ENCODE measurements at regions not wholly inside any gene's neighbourhood (a gene's known extent, or its start where the extent isn't known, plus 50 kb on each side); places are given as distances from the start of the nearest gene placed in this dataset.

- DNase-seq = no peak
- Mint-ChIP-seq H3K27ac (no peak overlapping the region), H3K4me1 (no peaks in the 10 kb centered on the region), H3K4me3 (no peak overlapping the region), H3K9me3 (no peaks in the 10 kb centered on the region), H3K36me3 (ENCODE audit: low read depth) (no peaks in the 10 kb centered on the region), H3K27me3 (no peaks in the 10 kb centered on the region)
- intact Hi-C loops (cut with micrococcal nuclease) = no loop called here
Measured at GRCh38 chr2:155770516-155770915, 562.0 kb downstream of the NR4A2 start.

DNA sequence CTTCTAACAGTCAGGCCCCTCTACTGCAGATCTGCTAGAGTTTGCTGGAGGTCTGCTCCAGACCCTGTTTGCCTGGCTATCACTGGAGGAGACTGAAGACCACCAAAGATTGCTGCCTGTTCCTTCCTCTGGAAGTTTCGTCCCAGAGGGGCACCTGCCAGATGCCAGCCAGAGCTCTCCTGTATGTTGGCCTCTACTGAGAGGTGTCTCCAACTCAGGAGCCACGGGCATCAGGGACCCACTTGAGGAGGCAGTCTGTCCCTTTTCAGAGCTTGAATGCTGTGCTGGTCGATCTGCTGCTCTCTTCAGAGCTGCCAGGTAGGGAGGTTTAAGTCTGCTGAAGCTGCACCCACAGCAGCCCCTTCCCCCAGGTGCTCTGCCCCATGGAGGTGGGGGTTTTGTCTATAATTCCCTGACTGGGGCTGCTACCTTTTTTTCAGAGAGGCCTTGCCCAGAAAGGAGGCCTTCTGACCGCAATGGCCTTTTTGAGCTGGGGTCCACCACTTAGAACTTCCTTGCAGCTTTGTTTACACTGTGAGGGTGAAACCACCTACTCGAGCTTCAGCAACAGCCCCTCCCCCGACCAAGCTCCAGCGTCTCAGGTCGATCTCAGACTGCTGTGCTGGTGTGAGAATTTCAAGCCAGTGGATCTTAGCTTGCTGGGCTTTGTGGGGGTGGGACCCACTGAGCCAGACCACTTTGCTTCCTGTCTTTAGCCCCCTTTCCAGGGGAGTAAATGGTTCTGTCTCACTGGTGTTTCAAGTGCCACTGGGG is 566.0 kb downstream of the NR4A2 start:
- no peaks in the 10 kb centered on the region for H3K36me3 Mint-ChIP-seq (ENCODE audit: low read depth)
- H3K4me3 Mint-ChIP-seq = no peak overlapping the region
- no peaks in the 10 kb centered on the region for H3K9me3 Mint-ChIP-seq
- no peaks in the 10 kb centered on the region for H3K4me1 Mint-ChIP-seq
- intact Hi-C loops (cut with micrococcal nuclease) = no loop called here
- H3K27ac Mint-ChIP-seq = no peak overlapping the region
- DNase-seq = no peak
- H3K27me3 Mint-ChIP-seq = no peaks in the 10 kb centered on the region

- Mint-ChIP-seq H3K27me3 (no peaks in the 10 kb centered on the region), H3K4me1 (no peaks in the 10 kb centered on the region), H3K4me3 (no peak overlapping the region), H3K36me3 (ENCODE audit: low read depth) (no peaks in the 10 kb centered on the region), H3K27ac (no peak overlapping the region), H3K9me3 (no peaks in the 10 kb centered on the region)
- DNase-seq = no peak
- intact Hi-C loops (cut with micrococcal nuclease) = no loop called here
Measured at GRCh38 chr2:155755481-155755880, 577.0 kb downstream of the NR4A2 start.

DNA sequence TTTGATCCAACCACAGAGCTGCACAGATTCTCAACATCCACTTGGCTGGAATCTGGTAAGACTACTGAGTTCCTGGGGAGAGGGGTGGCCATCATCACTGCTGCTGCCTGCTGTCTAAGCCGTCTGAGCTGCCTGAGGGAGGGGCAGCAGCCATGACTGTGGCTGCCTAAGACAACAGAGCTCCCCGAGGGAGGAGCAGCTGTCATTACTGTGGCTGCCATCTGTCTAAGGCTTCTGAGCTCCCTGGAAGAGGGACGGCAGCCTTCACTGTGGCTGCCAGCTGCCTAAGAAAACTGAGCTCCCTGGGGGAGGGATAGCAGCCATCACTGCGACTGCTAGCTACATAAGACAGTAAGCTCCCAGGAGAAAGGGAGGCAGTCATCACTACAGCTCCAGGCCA is 584.4 kb downstream of the NR4A2 start:
- no peak overlapping the region for H3K27ac Mint-ChIP-seq

DNA sequence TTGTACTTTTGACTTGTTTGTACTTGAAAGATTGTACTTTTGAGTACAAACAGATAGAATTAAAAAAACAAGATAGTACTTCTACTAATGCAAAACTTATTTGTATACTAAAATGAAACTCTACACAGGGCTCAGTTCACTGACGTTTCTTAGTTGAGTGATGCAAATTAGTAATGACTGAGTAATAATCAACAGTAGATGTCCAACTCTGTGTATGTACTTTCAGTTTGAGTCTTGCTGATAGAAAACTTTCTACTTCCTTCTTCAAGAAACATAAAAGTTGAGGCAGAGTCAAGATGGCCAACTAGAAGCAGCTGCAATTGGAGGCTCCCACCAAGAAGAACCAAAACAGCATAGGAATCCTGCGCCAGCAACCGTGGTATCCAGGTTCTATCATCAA is 585.0 kb downstream of the NR4A2 start:
- Mint-ChIP-seq H3K9me3 (no peaks in the 10 kb centered on the region), H3K4me3 (no peak overlapping the region), H3K36me3 (ENCODE audit: low read depth) (no peaks in the 10 kb centered on the region), H3K27me3 (no peaks in the 10 kb centered on the region), H3K4me1 (no peaks in the 10 kb centered on the region), H3K27ac (no peak overlapping the region)
- no peak for DNase-seq
- intact Hi-C loops (cut with micrococcal nuclease) = no loop called here

More for the DNA sequence above, 584.4 kb downstream of the NR4A2 start:
- DNase-seq = no peak
- H3K4me1 Mint-ChIP-seq = no peaks in the 10 kb centered on the region
- H3K27me3 Mint-ChIP-seq = no peaks in the 10 kb centered on the region
- no peaks in the 10 kb centered on the region for H3K9me3 Mint-ChIP-seq
- no peaks in the 10 kb centered on the region for H3K36me3 Mint-ChIP-seq (ENCODE audit: low read depth)
- no peak overlapping the region for H3K4me3 Mint-ChIP-seq
- intact Hi-C loops (cut with micrococcal nuclease) = no loop called here

DNA sequence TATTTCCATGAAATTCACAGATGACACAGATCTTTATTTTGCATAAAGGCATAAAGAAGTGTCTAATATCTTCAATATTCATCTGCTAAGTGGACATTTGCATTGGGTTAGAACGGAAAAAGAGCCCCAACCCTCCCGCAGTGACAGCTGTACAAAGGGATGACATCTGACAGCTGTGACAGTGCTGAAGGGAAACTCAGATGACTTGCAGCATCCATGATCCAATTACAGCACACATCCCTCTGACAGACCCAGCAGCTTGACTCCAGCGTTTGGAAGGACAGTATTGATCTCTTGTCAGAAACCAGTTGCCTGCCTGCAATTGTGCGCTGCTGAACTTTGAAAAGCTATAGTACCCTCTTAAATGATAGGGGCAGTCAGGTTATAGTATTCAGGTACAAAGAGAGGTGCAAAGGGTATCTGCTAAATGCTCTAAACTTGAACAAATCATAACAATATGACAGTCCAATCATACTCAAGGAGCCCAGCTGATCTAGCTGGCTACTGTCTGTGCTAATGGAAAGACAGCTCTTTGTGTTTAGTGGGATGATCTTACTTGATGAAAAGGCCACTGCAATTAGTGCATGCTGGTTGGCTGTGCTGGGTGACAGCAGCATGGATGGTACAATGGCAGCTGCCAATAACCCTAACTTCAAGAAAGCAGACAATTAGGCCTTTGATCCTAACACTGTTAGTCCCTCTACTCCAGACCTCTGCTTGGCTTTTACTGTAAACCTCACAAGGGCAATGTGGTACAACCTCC is 599.2 kb downstream of the NR4A2 start:
- no peaks in the 10 kb centered on the region for H3K27me3 Mint-ChIP-seq
- H3K9me3 Mint-ChIP-seq = no peaks in the 10 kb centered on the region
- intact Hi-C loops (cut with micrococcal nuclease) = no loop called here
- no peak overlapping the region for H3K4me3 Mint-ChIP-seq
- H3K36me3 Mint-ChIP-seq (ENCODE audit: low read depth) = no peaks in the 10 kb centered on the region
- no peaks in the 10 kb centered on the region for H3K4me1 Mint-ChIP-seq
- no peak overlapping the region for H3K27ac Mint-ChIP-seq
- DNase-seq = no peak

- H3K36me3 Mint-ChIP-seq (ENCODE audit: low read depth) = no peaks in the 10 kb centered on the region
- H3K4me1 Mint-ChIP-seq = no peaks in the 10 kb centered on the region
- no peaks in the 10 kb centered on the region for H3K9me3 Mint-ChIP-seq
- H3K27me3 Mint-ChIP-seq = no peaks in the 10 kb centered on the region
- intact Hi-C loops (cut with micrococcal nuclease) = no loop called here
- no peak overlapping the region for H3K27ac Mint-ChIP-seq
- H3K4me3 Mint-ChIP-seq = no peak overlapping the region
- DNase-seq = no peak
Measured at GRCh38 chr2:155730804-155731203, 601.7 kb downstream of the NR4A2 start.

- no peaks in the 10 kb centered on the region for H3K9me3 Mint-ChIP-seq
Measured at GRCh38 chr2:155727187-155727895, 605.2 kb downstream of the NR4A2 start.

DNA sequence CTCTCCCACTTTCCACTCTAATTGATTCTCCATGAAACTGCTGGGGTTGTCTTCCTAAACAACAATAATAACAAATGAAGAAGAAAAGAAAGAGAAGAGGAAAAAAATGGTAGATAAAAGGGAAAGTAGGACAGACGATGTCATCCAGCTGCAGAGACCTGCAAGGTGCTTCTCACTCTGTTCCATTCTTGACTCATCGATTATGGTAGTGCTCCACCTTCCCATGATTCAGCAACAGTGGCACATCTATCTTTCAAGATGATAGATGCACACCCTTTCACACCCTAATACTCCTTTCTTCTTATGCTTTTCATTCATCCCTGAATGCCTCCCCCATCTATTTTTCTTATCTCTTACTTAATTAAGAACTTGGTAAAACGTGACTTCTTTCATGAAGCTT is 610.2 kb downstream of the NR4A2 start:
- no peaks in the 10 kb centered on the region for H3K36me3 Mint-ChIP-seq (ENCODE audit: low read depth)
- no peaks in the 10 kb centered on the region for H3K4me1 Mint-ChIP-seq
- no peaks in the 10 kb centered on the region for H3K9me3 Mint-ChIP-seq
- intact Hi-C loops (cut with micrococcal nuclease) = no loop called here
- no peak overlapping the region for H3K4me3 Mint-ChIP-seq
- no peaks in the 10 kb centered on the region for H3K27me3 Mint-ChIP-seq
- no peak for DNase-seq
- H3K27ac Mint-ChIP-seq = no peak overlapping the region

More at GRCh38 chr2:155727187-155727895, 605.2 kb downstream of the NR4A2 start:
- Mint-ChIP-seq H3K4me3 (no peak overlapping the region), H3K27me3 (no peaks in the 10 kb centered on the region), H3K36me3 (ENCODE audit: low read depth) (no peaks in the 10 kb centered on the region), H3K4me1 (no peaks in the 10 kb centered on the region), H3K27ac (no peak overlapping the region)
- DNase-seq = no peak
- intact Hi-C loops (cut with micrococcal nuclease) = no loop called here

GRCh38 chr2:155715705-155716104 is 616.8 kb downstream of the NR4A2 start:
- H3K27me3 Mint-ChIP-seq = no peaks in the 10 kb centered on the region
- no peak overlapping the region for H3K27ac Mint-ChIP-seq
- intact Hi-C loops (cut with micrococcal nuclease) = no loop called here
- no peaks in the 10 kb centered on the region for H3K4me1 Mint-ChIP-seq
- no peaks in the 10 kb centered on the region for H3K9me3 Mint-ChIP-seq
- H3K36me3 Mint-ChIP-seq (ENCODE audit: low read depth) = no peaks in the 10 kb centered on the region
- DNase-seq = no peak
- no peak overlapping the region for H3K4me3 Mint-ChIP-seq

- no peaks in the 10 kb centered on the region for H3K4me1 Mint-ChIP-seq
- no peaks in the 10 kb centered on the region for H3K27me3 Mint-ChIP-seq
- DNase-seq = no peak
- H3K27ac Mint-ChIP-seq = no peak overlapping the region
- H3K4me3 Mint-ChIP-seq = no peak overlapping the region
- no peaks in the 10 kb centered on the region for H3K9me3 Mint-ChIP-seq
- H3K36me3 Mint-ChIP-seq (ENCODE audit: low read depth) = no peaks in the 10 kb centered on the region
- intact Hi-C loops (cut with micrococcal nuclease) = no loop called here
Measured at GRCh38 chr2:155714983-155715382, 617.5 kb downstream of the NR4A2 start.

DNA sequence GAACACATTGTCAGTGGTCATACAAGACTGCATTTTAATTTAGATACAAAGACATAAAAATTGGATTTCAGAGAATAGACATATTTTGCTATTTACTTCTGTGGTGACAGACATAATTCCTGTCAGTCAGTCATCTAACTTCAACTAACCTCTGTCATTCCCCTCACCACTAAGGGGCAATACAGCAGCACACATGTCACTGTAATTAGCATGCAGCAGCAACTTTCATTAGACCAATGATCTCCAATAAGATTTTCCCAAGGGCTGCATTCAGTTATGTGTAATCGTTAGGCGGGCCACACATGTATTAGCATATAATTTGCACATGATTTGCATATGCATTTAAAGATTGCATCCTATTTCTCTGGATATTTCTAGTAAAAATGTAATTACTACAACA is 624.5 kb downstream of the NR4A2 start:
- no peaks in the 10 kb centered on the region for H3K27me3 Mint-ChIP-seq
- no peaks in the 10 kb centered on the region for H3K4me1 Mint-ChIP-seq
- no peaks in the 10 kb centered on the region for H3K9me3 Mint-ChIP-seq
- no peak overlapping the region for H3K4me3 Mint-ChIP-seq
- no peak for DNase-seq
- no peak overlapping the region for H3K27ac Mint-ChIP-seq
- no peaks in the 10 kb centered on the region for H3K36me3 Mint-ChIP-seq (ENCODE audit: low read depth)
- intact Hi-C loops (cut with micrococcal nuclease) = no loop called here

- no peak overlapping the region for H3K27ac Mint-ChIP-seq
- H3K36me3 Mint-ChIP-seq (ENCODE audit: low read depth) = no peaks in the 10 kb centered on the region
- intact Hi-C loops (cut with micrococcal nuclease) = no loop called here
- H3K4me1 Mint-ChIP-seq = no peaks in the 10 kb centered on the region
- H3K27me3 Mint-ChIP-seq = no peaks in the 10 kb centered on the region
- H3K9me3 Mint-ChIP-seq = no peaks in the 10 kb centered on the region
- no peak for DNase-seq
- no peak overlapping the region for H3K4me3 Mint-ChIP-seq
Measured at GRCh38 chr2:155703917-155704316, 628.6 kb downstream of the NR4A2 start.

GRCh38 chr2:155703048-155703447 is 629.5 kb downstream of the NR4A2 start:
- Mint-ChIP-seq H3K27ac (no peak overlapping the region), H3K9me3 (no peaks in the 10 kb centered on the region), H3K27me3 (no peaks in the 10 kb centered on the region), H3K36me3 (ENCODE audit: low read depth) (no peaks in the 10 kb centered on the region), H3K4me1 (no peaks in the 10 kb centered on the region), H3K4me3 (no peak overlapping the region)
- intact Hi-C loops (cut with micrococcal nuclease) = no loop called here
- DNase-seq = no peak

Measured in activated CD4-positive, alpha-beta T cell treated with anti-CD3 and anti-CD28 coated beads, Interleukin-2, amount 10 ng/mL, durations not matched to agents 24 days and 14 days (primary cell).